GM20000 (cell line): ENCODE measurements at regions not wholly inside any gene's neighbourhood (a gene's known extent, or its start where the extent isn't known, plus 50 kb on each side); places are given as distances from the start of the nearest gene placed in this dataset.
A peak's percentile ranks its signal among the peaks of the same experiment; 100 is the strongest.

Experiments
- DNase-seq: peaks from one replicate; pipeline ENCODE4 v3.0.0; 2012; ENCODE audit warnings: low spot score
- CTCF ChIP-seq: IDR thresholded peaks from 2 replicates; pipeline ENCODE4 v1.5.1; 2012; ENCODE audit warnings: mild to moderate bottlenecking, control low read depth; ENCODE audit errors: extremely low read depth, missing control alignments

- no peak for TF ChIP-seq CTCF
- DNase-seq: no peak
Measured at GRCh38 chr6:125509477-125509876, 207.7 kb upstream of the HDDC2 start.

GRCh38 chr6:125510405-125510804, 208.6 kb upstream of the HDDC2 start:
- TF ChIP-seq CTCF: no peak
- no peak for DNase-seq

GRCh38 chr6:125511809-125512396, 210.1 kb upstream of the HDDC2 start:
- DNase-seq: no peak
- TF ChIP-seq CTCF: no peak

GRCh38 chr6:125512621-125513020, 210.9 kb upstream of the HDDC2 start:
- TF ChIP-seq CTCF: peak; percentile 28
- DNase-seq: peak; percentile 32

- no peak for DNase-seq
Measured at GRCh38 chr6:125513978-125514377, 212.2 kb upstream of the HDDC2 start.

GRCh38 chr6:125516644-125517043, 214.9 kb upstream of the HDDC2 start:
- no peak for DNase-seq
- no peak for TF ChIP-seq CTCF

More at GRCh38 chr6:125513978-125514377, 212.2 kb upstream of the HDDC2 start:
- TF ChIP-seq CTCF: no peak

GRCh38 chr6:125519367-125519766, 217.6 kb upstream of the HDDC2 start:
- no peak for DNase-seq
- no peak for TF ChIP-seq CTCF
